HG03442 (cell line): ENCODE measurements at regions not wholly inside any gene's neighbourhood (a gene's known extent, or its start where the extent isn't known, plus 50 kb on each side); places are given as distances from the start of the nearest gene placed in this dataset.
A peak's percentile ranks its signal among the peaks of the same experiment; 100 is the strongest.
"Not testable (repeated sequence)": the region's sequence is repeated elsewhere in the genome, so short reads cannot be mapped to it uniquely, and the experiment has no call there.

ENCODE experiments used
- ATAC-seq: cut with Tn5 transposase; IDR thresholded peaks from one replicate; pipeline ENCODE4 v1.9.1; 2021; ENCODE audit warnings: mild to moderate bottlenecking, moderate library complexity; ENCODE audit not compliant: unreplicated experiment

DNA sequence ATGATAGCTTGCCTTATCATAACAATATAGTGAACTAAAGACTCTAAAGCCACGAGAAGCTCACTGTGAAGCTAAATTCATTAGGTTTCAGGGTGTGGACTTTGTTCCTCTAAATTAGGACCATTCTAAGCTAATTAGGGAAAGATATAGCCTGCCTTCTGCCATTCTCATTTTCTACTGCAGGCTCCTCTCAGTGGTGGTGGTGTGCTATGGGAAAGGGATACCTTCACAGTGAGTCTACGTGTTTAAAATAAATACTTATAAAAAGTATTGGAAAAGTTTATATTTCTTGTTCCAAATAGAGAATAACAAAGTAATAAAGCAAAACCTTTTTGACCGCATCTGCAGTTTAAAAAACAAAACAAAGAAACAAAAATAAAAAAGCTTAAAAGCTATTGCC lies 327.7 kb downstream of the PAPSS1 start:
- no peak for ATAC-seq

DNA sequence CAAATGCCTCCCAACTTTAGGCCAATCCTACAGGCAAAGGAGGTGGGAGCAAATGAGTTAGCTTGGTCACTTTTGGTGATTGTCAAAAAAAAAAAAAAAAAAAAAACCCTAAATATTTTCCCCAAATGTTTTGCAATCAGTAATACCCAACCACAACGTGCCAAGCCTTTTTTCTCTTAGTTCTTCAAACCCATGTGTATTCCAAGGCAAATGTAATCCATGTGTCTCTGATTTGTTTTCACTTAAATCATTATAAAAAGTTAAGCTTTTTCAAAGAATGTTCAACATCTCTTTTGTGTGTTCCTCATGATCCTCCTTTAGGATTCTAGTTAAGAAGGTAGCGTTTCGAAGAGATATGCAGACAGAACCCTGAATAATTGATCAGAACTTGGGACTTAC lies 328.4 kb downstream of the PAPSS1 start:
- no peak for ATAC-seq

DNA sequence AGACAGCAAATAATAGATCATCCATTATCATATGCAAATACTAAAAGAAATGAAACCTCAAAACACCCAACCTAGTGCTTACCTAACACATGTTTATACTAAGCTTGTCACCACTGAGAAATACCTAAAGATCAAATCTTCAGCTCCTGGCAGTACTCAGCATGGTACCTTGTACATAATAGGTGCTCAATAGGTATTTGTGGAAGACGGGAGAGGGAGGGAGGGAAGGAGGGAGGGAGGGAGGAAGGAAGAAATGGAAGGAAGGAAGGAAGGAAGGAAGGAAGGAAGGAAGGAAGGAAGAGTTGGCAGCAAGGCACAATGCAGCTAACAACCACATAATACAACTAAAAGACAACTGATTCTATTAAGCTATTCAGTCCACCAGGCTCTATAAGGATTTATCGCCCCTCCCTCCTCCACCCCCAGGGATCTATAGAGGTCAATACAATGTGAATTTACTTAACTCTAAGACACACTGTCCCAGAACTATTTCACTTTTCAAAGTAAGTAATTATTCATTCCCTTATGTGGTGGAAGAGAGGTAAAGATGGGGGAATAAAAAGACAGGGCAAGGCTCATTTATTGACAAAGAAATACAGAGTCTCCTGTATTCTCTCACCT lies 328.9 kb downstream of the PAPSS1 start:
- no peak for ATAC-seq

DNA sequence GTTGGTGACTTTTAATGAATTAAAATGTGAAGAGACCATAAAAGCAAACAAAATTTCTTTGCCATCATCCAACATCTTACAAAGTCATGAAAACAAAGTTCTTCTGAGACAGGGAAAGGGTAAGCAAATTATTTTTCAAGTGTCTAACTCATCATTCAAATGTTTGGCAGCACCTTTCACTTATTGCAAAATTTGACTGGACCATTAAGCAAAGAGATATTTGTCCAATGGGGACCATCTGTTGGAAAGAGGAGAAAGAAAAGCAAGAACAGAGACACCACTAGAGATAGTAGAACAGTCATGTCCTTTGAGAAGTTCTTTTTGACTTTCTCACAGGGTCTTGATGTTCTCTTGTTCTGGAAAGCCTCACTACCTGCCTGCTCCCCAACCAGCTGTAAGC lies 330.1 kb downstream of the PAPSS1 start:
- ATAC-seq, result no peak

DNA sequence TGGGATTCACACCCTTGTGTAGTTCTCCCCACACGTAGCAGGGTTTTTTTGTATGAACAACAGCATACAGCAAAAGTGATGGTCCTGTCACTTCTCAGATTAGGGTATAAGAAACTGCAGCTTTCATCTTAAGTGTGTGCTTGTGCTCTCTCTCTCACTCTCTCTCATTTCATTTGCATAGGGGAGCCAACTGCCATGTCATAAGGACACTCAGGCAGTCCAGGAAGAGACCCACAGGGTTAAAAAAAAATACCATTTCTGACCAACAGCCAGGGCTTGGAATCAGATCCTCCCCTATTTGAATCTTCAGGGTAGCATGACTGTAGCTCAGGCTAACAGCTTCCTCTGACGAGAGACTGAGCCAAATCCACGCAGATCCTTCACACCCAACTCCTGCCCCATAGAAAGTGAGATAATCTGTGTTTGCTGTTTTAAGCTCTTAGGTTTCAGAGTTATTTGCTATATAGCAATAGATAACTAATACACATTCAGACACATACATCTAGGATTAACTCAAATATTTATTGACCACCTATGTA lies 331.2 kb downstream of the PAPSS1 start:
- ATAC-seq, result peak; percentile 84

DNA sequence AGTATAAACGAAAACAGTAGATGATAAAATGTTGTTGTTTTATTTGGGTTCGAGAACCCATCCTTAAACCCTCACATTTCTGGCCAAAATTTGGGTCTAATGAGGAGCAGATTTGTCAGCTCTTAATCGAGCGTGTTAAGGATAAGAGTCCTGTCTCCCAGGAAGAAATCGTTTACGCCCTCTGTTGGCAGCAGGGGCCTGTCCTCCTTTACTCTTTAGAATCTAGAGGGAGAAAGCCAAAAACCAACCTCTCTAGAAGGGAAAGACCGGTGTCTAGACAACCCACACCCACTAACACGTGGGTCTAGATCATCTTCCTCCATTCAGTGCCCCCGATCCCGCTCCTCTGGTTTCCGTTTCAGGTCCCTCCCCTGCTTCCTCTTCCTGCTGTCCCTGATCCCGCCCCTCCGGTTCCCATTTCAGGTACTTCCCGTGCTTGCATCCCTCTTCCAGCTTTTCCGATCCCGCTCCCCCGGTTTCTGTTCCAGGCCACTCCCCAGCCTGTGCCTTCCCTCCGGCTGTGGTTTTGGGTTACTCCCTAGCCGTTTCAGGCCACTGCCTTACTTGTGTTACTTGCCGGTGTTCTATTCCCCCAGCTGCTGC lies 339.1 kb downstream of the PAPSS1 start:
- ATAC-seq, result no peak

DNA sequence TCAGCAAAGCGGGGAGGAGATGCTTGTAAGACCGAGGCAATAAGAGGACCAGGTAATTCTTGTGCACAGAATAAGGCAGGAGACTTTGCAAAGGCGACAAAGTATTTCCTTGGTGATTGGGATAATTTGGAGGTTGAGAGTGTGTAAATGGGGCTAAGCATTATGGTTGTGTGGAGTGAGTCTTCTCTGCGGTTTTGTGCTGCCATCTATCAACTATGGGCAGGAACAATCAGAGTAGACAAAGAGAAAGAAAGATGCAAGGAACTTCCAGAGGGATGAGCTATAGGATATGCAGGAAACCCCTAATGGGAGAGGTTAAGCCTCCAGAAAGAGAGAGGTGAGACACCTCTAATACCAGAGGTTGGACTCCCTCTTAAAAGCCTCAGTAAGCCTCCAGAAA lies 339.8 kb downstream of the PAPSS1 start:
- ATAC-seq, result no peak

DNA sequence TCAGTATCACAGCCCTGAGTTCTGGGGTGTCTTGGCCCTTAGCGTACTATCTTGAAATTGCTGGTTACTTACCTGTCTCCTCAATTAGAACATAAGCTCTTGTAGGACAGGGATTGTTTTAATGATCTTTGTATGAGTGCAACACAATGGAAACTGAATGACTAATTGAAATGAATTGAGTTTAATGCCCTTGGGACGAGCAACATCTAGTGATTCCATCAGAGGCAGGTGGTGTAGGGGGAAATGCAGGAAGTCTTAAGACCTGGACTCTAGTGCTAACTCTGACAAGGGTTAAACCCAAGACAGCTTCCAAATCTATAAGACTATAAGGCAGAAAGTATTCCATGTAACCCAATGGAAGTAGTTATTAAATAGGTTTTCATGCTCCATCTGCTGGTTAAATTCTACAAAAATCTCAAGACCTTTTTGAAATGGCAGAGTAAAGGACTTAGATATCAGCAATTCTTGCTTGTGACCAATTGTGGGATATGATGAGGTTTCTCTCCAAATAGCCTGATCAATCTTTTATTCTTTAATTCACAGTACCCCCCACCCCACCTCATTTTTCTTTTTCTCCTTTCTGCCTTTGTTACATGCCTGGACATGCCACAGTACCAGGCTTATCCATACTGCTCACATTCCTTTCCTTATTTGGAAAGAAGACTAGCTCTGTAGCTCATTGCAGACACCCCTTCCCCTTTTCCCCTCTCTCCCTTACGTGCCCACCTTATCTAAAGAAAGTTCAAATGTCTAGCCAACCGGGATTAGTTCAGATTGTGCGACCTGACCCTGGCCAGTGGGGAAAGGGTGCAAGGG lies 340.8 kb downstream of the PAPSS1 start:
- ATAC-seq, result no peak

DNA sequence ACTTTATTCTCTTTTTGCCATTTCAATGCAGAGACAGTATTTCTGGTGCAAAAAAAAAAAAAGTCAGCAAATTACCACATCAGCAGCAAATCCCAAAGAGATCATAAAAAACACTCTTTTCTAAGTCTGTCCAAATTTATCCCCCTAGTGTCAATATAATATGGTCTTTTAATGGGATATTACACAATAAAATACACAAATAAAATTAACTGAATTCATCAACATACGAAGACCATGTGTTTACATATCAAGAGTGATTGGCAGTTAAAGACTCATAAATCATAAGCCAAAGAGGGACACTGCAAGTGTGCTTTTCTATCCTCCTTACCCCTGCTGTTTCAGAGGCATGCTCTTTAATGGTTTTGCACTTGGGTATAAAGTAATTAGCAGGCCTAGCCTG lies 340.2 kb upstream of the DKK2 start:
- ATAC-seq, result no peak

DNA sequence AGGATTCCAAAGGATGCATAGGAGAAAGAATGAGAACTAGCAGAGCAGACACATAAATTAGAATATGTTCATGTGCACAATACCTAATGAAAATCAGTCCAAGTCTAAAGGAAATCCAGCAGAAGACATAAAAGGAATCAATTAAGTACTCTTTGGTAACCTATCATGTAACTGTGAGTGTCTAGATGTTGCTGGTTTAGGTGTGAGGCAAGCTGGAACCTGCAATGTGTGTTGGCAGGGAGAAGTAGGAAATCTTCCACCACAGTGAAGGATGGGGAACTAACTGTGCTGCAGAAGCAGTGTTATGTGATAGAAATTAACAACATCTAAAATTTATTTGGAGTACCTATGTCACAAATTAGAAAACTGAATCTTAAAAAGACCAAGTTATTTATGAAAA lies 330.8 kb upstream of the DKK2 start:
- ATAC-seq, result no peak

DNA sequence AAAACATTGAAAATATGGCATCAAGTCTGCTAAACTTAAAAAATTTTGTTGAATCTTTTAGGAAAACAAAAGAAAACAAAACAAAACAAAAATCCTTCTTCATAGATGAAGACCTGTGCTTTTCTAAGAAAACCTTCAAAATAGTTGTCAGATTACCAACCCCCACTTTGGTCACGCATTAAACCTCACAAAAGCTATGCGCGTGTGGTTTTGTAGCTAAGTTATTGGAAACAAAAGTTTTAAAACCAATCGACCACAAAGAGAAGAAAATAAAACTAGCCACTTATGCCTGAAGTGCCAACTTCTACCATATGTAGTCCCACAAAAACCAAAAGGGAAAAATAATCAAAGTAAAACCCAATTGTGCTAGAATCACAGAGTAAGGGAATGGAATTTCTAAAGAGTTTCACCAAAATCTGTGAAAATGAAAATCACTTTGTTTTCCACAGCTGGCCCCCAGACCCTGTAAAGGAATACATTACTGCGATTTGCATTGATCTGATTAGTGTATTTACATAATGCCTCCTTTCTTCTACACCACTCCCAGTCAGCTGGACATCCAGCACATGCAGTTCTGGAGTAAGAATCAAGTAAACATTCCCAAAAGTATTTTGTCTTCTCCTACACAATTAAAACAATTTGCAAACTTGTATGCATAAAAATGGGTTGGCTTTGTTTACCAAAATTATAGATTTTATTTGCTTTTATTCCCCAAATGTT lies 330.1 kb upstream of the DKK2 start:
- no peak for ATAC-seq

DNA sequence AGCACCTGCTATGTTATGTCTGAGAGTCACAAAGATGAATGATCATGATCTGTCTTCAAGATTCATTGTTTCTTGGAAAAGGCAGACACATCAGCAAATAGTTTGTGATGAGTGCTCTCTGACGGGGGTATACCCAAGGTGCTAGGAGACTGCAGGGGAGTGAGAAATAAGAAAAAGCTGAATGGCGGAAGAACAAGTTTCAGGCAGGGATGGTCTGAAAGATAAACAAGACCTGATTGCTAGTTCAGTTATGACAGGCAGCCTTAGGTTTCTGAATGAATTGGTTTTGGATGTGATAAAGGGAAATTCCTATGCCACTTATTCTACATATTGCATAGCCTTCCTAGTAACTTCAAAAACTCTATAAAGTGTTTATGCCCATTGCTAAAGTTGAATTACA lies 327.0 kb upstream of the DKK2 start:
- ATAC-seq, result no peak

DNA sequence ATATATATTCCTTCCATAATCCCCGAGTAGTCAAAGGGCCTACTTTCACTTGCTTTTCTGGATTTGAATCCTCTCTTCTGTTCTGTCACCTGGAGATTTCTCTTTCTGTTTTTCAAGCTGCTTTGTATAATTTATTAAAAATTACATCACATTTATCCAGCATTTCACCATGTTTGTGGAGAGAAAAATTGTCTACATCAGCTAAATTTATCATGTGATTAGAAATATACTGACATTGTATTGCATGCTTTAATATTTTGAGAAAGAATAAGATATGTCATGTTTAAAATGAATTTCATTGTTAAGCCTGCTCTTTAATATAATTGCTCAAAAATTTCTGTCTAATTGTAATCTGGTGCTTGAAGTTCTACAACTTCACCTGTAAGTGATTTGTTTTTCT lies 323.1 kb upstream of the DKK2 start:
- ATAC-seq, result no peak

DNA sequence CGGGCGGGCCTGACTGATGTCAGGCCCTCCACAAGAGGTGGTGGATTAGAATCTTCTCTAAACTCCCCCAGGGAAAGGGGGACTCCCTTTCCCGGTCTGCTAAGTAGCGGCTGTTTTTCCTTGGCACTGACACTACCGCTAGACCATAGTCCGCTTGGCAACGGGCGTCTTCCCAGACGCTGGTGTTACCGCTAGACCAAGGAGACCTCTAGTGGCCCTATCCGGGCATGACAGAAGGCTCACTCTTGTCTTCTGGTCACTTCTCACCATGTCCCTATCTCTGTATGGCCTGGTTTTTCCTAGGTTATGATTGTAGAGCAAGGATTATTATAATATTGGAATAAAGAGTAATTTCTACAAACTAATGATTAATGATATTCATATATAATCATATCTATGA lies 318.2 kb upstream of the DKK2 start:
- not testable (repeated sequence) for ATAC-seq

DNA sequence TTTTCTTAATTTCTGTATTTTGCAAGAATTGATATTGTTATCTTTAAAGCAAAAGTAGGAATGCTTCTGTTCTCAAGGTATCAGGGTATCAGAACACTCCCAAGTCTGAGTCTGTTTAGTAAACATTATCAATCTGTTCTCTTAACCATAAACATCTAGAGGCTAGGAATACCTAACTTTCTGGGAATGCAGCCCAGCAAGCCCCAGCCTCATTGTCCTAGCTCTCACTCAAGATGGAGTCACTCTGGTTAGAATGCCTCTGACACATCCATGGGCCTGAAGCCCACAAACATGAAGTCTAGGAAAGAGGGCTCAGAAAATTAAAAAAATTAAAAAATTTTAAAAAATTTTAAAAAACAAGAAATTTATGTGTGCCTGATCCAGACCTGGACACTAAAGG lies 315.1 kb upstream of the DKK2 start:
- no peak for ATAC-seq

DNA sequence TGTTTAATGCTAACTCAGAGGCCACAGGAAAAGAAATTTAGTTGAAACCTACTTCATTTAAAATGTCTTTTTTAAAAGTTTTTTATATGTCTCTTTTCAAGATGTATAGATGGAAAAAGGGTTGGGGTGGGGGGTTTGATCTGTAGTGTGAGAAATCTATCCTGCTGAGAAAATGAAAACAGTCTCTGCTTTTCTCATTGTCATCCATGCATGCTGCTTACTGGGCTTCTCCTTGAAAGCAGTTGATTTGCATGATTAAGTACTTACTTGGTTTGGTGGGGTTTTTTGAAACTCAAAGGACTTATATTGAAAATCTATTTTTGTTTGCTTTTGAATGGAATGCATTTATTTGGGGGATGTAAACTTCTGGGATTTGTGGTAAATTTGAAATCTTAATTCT lies 313.6 kb upstream of the DKK2 start:
- ATAC-seq, result no peak

DNA sequence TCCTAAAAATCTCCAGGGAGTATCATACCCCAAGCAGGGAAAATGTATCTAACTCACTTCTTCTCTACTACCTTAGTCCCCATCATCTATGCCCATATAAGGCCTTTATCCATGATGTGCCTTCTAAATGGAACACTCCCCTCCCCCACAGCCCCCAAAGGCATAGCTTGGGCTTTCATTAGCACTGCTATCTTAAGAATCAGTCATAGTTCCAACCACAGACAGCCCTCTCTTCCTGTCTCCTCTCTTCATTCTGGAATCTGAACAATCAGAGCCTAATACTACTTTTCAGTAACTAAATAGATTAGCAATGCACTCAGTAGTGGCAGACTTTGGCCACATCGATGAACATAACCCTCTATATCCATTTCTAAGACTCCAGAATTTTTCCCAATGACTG lies 313.2 kb upstream of the DKK2 start:
- ATAC-seq, result no peak

DNA sequence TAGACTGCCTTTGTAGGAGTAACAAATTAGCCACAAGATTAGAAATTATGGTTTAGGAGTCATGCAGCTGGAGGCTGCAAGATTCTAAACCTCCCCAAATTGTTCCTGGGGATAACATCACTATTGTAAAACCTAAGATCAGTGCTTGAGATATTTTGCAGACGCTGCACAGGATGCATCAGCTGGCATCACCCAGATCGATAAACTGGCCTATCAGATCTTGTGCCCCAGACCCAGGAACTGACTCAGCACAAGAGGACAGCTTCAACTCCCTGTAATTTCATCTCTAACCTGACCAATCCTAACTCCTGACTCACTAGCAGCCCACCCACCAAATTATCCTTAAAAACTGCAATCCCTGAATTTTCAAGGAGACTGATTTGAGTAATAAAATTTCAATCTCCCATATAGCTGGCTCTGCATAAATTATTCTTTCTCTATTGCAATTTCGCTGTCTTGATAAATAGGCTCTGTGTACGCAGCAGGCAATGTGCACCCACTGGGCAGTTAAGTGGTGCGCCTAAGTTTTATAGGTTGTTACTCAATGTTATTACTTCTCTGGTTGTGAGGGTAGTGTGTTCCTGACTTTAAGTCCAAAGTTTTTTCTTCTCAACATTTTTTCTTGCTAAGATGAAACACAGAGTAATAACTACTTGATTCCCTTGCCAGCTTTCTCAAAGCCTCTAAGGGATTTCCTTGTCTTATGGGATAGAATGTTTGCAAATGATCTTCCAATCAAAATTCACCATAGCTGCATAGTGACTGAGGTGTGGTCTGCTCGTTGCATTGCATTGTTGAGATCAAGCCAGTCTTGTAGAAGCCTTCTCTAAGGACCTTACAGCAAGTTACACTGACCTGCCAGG lies 312.3 kb upstream of the DKK2 start:
- no peak for ATAC-seq

DNA sequence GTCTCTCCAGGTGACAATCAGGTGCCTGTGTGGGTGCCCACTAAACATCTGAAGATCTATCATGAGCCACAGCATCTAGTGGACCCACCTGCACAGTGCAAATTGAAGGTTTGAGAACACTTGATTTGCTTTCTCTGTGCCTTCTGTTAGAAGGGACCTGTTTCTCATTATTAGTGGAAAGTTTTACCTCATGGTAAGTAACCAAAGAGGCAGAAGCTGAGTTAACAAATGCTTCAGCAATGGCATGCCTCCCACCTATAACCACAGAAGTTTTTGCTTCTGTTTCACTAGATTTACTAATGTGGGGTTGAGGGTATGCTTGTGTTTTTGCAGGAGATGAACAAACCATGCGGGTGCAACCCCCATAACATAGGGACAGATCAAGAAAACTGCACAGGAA lies 297.4 kb upstream of the DKK2 start:
- ATAC-seq, result no peak

DNA sequence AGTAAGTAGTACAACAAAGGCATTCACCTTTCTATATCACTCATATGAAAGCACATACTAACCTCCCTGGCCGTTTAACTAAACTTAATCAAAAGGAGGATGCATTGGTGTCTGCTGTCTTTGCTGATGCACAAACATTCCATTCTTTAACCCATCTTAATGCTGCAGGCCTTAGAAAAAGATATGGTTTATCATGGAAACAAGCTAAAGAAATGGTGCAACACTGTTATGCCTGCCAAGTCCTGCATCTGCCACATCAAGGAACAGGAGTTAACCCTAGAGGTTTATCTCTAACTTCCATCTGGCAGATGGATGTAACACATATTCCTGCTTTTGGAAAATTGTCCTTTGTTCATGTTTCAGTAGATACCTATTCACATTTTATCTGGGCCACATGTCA lies 296.5 kb upstream of the DKK2 start:
- ATAC-seq, result not testable (repeated sequence)

DNA sequence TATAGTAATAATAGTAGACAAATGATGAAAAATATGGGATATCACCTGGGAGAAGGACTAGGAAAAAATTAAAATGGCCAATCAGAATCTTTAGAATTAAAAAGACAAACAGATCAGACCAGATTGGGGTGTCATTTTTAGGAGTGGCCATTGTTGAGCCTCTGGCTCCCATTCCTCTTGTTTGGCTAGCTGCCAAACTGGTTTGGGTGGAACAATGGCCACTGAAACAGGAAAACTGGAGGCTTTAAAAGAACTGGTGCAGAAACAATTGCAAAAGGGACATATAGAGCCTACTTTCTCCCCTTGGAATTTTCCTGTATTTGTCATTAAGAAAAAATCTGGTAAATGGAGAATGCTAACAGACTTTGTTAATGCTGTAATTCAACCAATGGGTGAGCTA lies 294.8 kb upstream of the DKK2 start:
- ATAC-seq, result no peak
